Stomach (tissue), 8 donors: ENCODE measurements at regions not wholly inside any gene's neighbourhood (a gene's known extent, or its start where the extent isn't known, plus 50 kb on each side); places are given as distances from the start of the nearest gene placed in this dataset.
"Not testable (repeated sequence)": the region's sequence is repeated elsewhere in the genome, so short reads cannot be mapped to it uniquely, and the experiment has no call there.

Experiments used
- DNase-seq, 2 donors: peaks; one replicate each; pipeline versions ENCODE4 v3.0.0 to v3.0.0-alpha.2; 2013 to 2019
- H3K27ac ChIP-seq, 5 donors: fragments of 200-600 bp in 4 of 5; sonication (generic) in 4 of 5; one replicate each; pipeline ENCODE4 v1.5.1; 2013 to 2019; ENCODE audit warnings: mild to moderate bottlenecking in 1 of 5, moderate library complexity in 1 of 5
- H3K27me3 ChIP-seq, 3 donors: fragments of 200-600 bp; sonication (generic); one replicate each; pipeline ENCODE4 v1.5.1; 2017 to 2019; ENCODE audit warnings: mixed run types in 1 of 3
- H3K36me3 ChIP-seq, 4 donors: fragments of 200-600 bp; sonication (generic); 1 replicate in 3 of 4; 2 replicates in 1 of 4; pipeline ENCODE4 v1.5.1; 2016 to 2019
- H3K4me1 ChIP-seq, 4 donors: fragments of 200-600 bp; sonication (generic); one replicate each; pipeline ENCODE4 v1.5.1; 2016 to 2019
- H3K4me3 ChIP-seq, 4 donors: fragments of 200-600 bp; sonication (generic) in 3 of 4; one replicate each; pipeline ENCODE4 v1.5.1; 2016 to 2019; ENCODE audit warnings: mild to moderate bottlenecking in 1 of 4
- H3K9me3 ChIP-seq, 4 donors: fragments of 200-600 bp; sonication (generic); one replicate each; pipeline ENCODE4 v1.5.1; 2016 to 2019
- EP300 ChIP-seq: sonication (generic); formaldehyde crosslinking; IDR thresholded peaks from one replicate; pipeline ENCODE4 v1.6.1; 2017; ENCODE audit warnings: antibody characterized with exemption
- POLR2A ChIP-seq, 4 donors: fragments of 450-650 bp; IDR thresholded peaks; one replicate each; pipeline ENCODE4 v1.6.1; 2016; ENCODE audit warnings: antibody characterized with exemption in 4 of 4, control low read depth in 2 of 4, mild to moderate bottlenecking in 1 of 4, moderate library complexity in 1 of 4
- POLR2AphosphoS5 ChIP-seq, 3 donors: sonication (generic); formaldehyde crosslinking; IDR thresholded peaks; one replicate each; pipeline ENCODE4 v1.6.1; 2016; ENCODE audit warnings: antibody characterized with exemption in 3 of 3
- WGBS, 5 donors: extraction: QIAGEN DNeasy Blood & Tissue Kit in 3 of 5; methylation state at CpG; one replicate each; pipeline versions ENCODE4 v1.1.5 to v1.1.7; 2013 to 2018; 5-methylcytosine and 5-hydroxymethylcytosine counted together
- intact Hi-C: fragments of 100-400 bp; cut with DNase I; formaldehyde crosslinking; loops from one replicate; pipeline ENCODE4 v1.15.1; 2023; ENCODE audit warnings: low total_unique reads
- TF ChIP-seq, protein P1 (sequence below), 7 experiments: fragments of 450-650 bp in 4 of 7; fragments of 200-600 bp in 3 of 7; sonication (generic) in 3 of 7; IDR thresholded peaks; one replicate each; pipeline ENCODE4 v1.5.1; 2016 to 2019; ENCODE audit warnings: antibody characterized with exemption in 7 of 7, control low read depth in 2 of 7, mild to moderate bottlenecking in 1 of 7
- donor health status: healthy with polysubstance abuse.
- donor health status: Bipolar disorder and iron deficiency.
- donor health status: healthy.

DNA sequence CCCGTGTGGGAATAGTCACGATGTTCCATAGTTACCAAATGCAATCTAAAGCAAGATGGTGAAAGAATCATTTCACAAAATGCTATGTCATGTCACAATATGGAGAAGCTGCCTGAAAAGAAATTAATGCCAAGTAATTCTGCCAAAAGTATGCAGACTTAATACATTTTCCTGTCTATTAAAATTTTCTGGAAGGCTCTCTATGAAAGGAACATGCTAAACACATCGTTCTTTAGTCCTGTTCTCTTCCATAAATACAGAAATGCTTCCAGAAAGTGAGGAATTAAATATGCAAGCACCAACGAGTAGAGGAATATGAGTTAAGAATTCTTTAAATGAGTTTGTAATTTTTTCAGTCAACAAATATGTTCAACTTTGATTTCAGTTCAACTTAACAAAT lies 266.8 kb upstream of the CRBN start:
- no peak overlapping the region for H3K27ac ChIP-seq
- DNase-seq = no peak
- H3K9me3 ChIP-seq = no peaks in the 10 kb centered on the region
- H3K36me3 ChIP-seq = no peaks in the 10 kb centered on the region
- H3K4me1 ChIP-seq = no peaks in the 10 kb centered on the region
- TF ChIP-seq POLR2A (IDR thresholded peaks at IDR 0.05) (no peak), POLR2AphosphoS5 (IDR thresholded peaks at IDR 0.05) (no peak)
- WGBS, 5 donors = 69 to 72% (median 71%) methylated on average over 4 of the region's 4 CpGs
- H3K4me3 ChIP-seq = no peak overlapping the region
- intact Hi-C loops = no loop called here
- no peaks in the 10 kb centered on the region for H3K27me3 ChIP-seq

DNA sequence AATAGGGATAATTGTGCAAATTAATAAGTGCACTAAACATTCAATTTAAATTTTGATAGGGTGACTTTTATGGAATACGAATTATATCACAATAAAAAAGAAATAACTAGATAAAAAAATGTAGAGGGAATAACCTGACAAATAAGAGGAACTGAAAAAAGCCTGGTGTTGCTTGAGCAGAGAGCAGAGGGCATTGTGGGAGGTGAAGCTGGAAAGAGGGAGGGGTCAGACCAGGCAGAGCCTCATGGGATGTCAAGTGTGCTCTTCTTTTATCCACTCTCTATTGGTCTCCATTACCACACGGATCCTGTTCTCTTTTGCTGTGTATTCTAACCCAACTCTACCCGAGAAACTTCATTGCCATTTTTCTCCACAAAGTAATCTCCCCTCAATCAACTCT lies 264.0 kb upstream of the CRBN start:
- Histone ChIP-seq H3K36me3 (no peaks in the 10 kb centered on the region), H3K27ac (no peak overlapping the region), H3K4me1 (no peaks in the 10 kb centered on the region), H3K27me3 (no peaks in the 10 kb centered on the region), H3K4me3 (no peak overlapping the region), H3K9me3 (no peaks in the 10 kb centered on the region)
- 71 to 82% (median 76%) methylated on average over 3 of the region's 3 CpGs for WGBS, 5 donors
- no peak for TF ChIP-seq POLR2A (IDR thresholded peaks at IDR 0.05)
- no peak for TF ChIP-seq POLR2AphosphoS5 (IDR thresholded peaks at IDR 0.05)
- TF ChIP-seq, protein P1, sequence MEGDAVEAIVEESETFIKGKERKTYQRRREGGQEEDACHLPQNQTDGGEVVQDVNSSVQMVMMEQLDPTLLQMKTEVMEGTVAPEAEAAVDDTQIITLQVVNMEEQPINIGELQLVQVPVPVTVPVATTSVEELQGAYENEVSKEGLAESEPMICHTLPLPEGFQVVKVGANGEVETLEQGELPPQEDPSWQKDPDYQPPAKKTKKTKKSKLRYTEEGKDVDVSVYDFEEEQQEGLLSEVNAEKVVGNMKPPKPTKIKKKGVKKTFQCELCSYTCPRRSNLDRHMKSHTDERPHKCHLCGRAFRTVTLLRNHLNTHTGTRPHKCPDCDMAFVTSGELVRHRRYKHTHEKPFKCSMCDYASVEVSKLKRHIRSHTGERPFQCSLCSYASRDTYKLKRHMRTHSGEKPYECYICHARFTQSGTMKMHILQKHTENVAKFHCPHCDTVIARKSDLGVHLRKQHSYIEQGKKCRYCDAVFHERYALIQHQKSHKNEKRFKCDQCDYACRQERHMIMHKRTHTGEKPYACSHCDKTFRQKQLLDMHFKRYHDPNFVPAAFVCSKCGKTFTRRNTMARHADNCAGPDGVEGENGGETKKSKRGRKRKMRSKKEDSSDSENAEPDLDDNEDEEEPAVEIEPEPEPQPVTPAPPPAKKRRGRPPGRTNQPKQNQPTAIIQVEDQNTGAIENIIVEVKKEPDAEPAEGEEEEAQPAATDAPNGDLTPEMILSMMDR (IDR thresholded peaks at IDR 0.05) = no peak
- no peak for TF ChIP-seq EP300
- no peak for DNase-seq
- intact Hi-C loops = no loop called here

DNA sequence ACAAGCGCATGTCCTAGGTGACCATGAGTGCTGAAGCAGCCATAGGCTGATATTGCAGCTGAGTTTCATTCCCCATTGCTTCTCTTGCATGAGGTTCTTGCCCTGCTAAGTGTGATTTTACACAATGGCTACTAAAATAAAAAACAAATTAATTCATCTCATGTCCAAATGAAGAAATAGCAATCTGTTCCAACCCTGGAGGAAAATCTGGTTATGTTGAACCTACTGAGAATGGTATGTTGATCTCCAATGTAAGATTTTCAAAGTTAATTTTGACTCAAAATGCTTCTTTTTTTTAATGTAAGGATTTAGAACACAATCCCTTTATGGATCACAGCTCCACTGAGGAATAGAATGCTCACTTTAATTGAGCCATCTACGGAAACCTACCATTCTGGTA lies 254.2 kb upstream of the CRBN start:
- WGBS, 5 donors = 86 to 97% (median 92%) methylated on average over 2 of the region's 2 CpGs
- no peak overlapping the region for H3K27ac ChIP-seq
- no peaks in the 10 kb centered on the region for H3K36me3 ChIP-seq
- no peaks in the 10 kb centered on the region for H3K4me1 ChIP-seq
- TF ChIP-seq POLR2AphosphoS5 (IDR thresholded peaks at IDR 0.05) = no peak
- H3K9me3 ChIP-seq = peaks cover 0 to 6% (median 0%) of the 10 kb centered on the region in 4 donors
- DNase-seq = no peak
- H3K27me3 ChIP-seq = no peaks in the 10 kb centered on the region
- H3K4me3 ChIP-seq = no peak overlapping the region
- intact Hi-C loops = no loop called here

DNA sequence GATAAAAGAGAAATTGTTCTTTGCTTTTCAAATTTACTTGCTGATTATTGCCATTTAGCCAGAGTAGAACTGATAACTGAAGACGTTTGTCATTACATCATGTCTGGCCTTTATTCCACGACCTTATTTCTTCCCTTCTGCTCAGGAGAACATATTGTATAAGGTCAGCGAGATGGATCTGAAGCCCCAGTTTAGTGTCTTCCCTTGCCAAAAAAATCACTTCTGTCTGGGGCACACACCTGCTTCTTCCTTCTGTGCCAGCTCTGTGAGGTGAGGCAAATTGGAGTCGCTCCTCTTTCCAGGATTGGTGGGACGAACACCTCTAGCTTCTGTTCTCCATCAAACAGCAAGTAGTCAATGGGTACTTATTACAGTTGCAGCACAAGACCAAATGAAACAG lies 250.3 kb upstream of the CRBN start:
- Histone ChIP-seq H3K27me3 (no peaks in the 10 kb centered on the region), H3K4me3 (no peak overlapping the region), H3K27ac (no peak overlapping the region), H3K36me3 (no peaks in the 10 kb centered on the region), H3K4me1 (no peaks in the 10 kb centered on the region), H3K9me3 (peaks cover 0 to 4% (median 0%) of the 10 kb centered on the region in 4 donors)
- no peak for DNase-seq
- intact Hi-C loops = no loop called here
- no peak for TF ChIP-seq POLR2A (IDR thresholded peaks at IDR 0.05)
- TF ChIP-seq, protein P1 (IDR thresholded peaks at IDR 0.05) = no peak
- TF ChIP-seq EP300 = no peak
- no peak for TF ChIP-seq POLR2AphosphoS5 (IDR thresholded peaks at IDR 0.05)
- WGBS, 5 donors = 51 to 65% (median 64%) methylated on average over 5 of the region's 5 CpGs

DNA sequence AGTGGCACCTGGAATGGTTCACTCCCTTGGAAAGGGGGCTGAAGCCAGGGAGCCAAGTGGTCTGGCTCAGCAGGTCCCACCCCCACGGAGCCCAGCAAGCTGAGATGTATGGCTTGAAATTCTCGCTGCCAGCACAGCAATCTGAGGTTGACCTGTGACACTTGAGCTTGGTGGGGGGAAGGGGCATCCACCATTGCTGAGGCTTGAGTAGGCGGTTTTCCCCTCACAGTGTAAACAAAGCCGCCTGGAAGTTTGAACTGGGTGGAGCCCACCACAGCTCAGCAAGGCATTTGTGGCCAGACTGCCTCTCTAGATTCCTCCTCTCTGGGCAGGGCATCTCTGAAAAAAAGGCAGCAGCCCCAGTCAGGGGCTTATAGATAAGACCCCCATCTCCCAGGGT lies 228.2 kb upstream of the CRBN start:
- DNase-seq = peak in 1 of 2 donors; percentile 12
- H3K4me3 ChIP-seq, H3K27ac ChIP-seq, H3K36me3 ChIP-seq, H3K4me1 ChIP-seq, H3K27me3 ChIP-seq, intact Hi-C loops: not testable (repeated sequence)
- 22 to 55% (median 31%) methylated on average over 4 of the region's 4 CpGs for WGBS, 5 donors
- peaks cover 0 to 42% (median 9%) of the 10 kb centered on the region in 4 donors for H3K9me3 ChIP-seq

DNA sequence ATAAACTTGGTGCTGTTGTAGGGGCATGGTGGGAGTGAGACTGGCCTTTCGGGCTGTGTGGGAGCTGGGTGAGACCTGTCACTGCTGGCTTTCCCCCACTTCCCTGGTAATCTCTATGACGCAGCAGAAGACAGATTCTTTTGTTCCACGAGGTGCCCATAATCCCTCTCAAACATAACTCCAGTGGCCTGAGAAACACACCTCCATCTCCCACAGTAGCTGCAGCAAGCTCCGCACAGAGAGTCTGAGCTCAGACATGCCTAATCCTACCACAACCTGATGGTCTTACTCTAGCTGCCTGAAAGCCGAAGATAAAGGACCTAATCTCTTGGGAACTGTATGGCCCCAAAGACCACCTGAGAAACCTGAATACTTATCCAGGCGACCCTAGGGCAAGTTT lies 225.6 kb upstream of the CRBN start:
- Histone ChIP-seq H3K36me3 (no peaks in the 10 kb centered on the region), H3K27me3 (no peaks in the 10 kb centered on the region), H3K4me1 (no peaks in the 10 kb centered on the region), H3K27ac (no peak overlapping the region), H3K9me3 (peaks cover 6 to 61% (median 18%) of the 10 kb centered on the region in 4 donors), H3K4me3 (no peak overlapping the region)
- TF ChIP-seq EP300 (no peak), POLR2AphosphoS5 (IDR thresholded peaks at IDR 0.05) (no peak), POLR2A (IDR thresholded peaks at IDR 0.05) (no peak)
- TF ChIP-seq, protein P1 (IDR thresholded peaks at IDR 0.05) = no peak
- no peak for DNase-seq
- WGBS, 5 donors = 68 to 75% (median 71%) methylated on average over 6 of the region's 6 CpGs
- intact Hi-C loops = no loop called here
